Fibroblast of the conjunctiva (primary cell): ENCODE measurements at regions not wholly inside any gene's neighbourhood (a gene's known extent, or its start where the extent isn't known, plus 50 kb on each side); places are given as distances from the start of the nearest gene placed in this dataset.
"Not testable (repeated sequence)": the region's sequence is repeated elsewhere in the genome, so short reads cannot be mapped to it uniquely, and the experiment has no call there.

Experiments
- DNase-seq: peaks from one replicate; pipeline ENCODE4 v3.0.0-alpha.2; 2010; ENCODE audit warnings: low read depth

GRCh38 chr16:55072976-55073375 lies 142.3 kb downstream of the IRX5 start:
- no peak for DNase-seq

- no peak for DNase-seq
These were observed 143.2 kb downstream of the IRX5 start for GRCh38 chr16:55073830-55074229.

GRCh38 chr16:55075208-55075607 lies 144.5 kb downstream of the IRX5 start:
- not testable (repeated sequence) for DNase-seq

- no peak for DNase-seq
These were observed 145.4 kb downstream of the IRX5 start for GRCh38 chr16:55076053-55076452.

- DNase-seq = no peak
These were observed 146.6 kb downstream of the IRX5 start for GRCh38 chr16:55077266-55077665.

- no peak for DNase-seq
These were observed 147.5 kb downstream of the IRX5 start for GRCh38 chr16:55078153-55078552.

- DNase-seq = no peak
These were observed 148.2 kb downstream of the IRX5 start for GRCh38 chr16:55078699-55079410.

GRCh38 chr16:55081622-55082590 lies 151.2 kb downstream of the IRX5 start:
- no peak for DNase-seq

GRCh38 chr16:55082591-55082976 lies 151.9 kb downstream of the IRX5 start:
- DNase-seq = no peak

- no peak for DNase-seq
These were observed 152.4 kb downstream of the IRX5 start for GRCh38 chr16:55083052-55083451.

- no peak for DNase-seq
These were observed 157.4 kb downstream of the IRX5 start for GRCh38 chr16:55088098-55088497.

- DNase-seq = no peak
These were observed 158.9 kb downstream of the IRX5 start for GRCh38 chr16:55089600-55089999.

GRCh38 chr16:55091213-55091870 lies 160.7 kb downstream of the IRX5 start:
- DNase-seq = no peak

- no peak for DNase-seq
These were observed 161.2 kb downstream of the IRX5 start for GRCh38 chr16:55091871-55092230.

- no peak for DNase-seq
These were observed 169.4 kb downstream of the IRX5 start for GRCh38 chr16:55100100-55100499.

- DNase-seq = no peak
These were observed 170.4 kb downstream of the IRX5 start for GRCh38 chr16:55101026-55101425.

GRCh38 chr16:55102077-55102476 lies 171.4 kb downstream of the IRX5 start:
- DNase-seq = no peak

GRCh38 chr16:55102531-55102930 lies 171.9 kb downstream of the IRX5 start:
- DNase-seq = no peak

- DNase-seq = no peak
These were observed 177.2 kb downstream of the IRX5 start for GRCh38 chr16:55107851-55108250.

GRCh38 chr16:55113210-55113609 lies 182.5 kb downstream of the IRX5 start:
- no peak for DNase-seq

GRCh38 chr16:55115506-55115905 lies 184.8 kb downstream of the IRX5 start:
- DNase-seq = no peak

- DNase-seq = no peak
These were observed 185.7 kb downstream of the IRX5 start for GRCh38 chr16:55116165-55116920.
